NT2/D1 (cell line): ENCODE measurements at regions not wholly inside any gene's neighbourhood (a gene's known extent, or its start where the extent isn't known, plus 50 kb on each side); places are given as distances from the start of the nearest gene placed in this dataset.

Experiments
- SUZ12 ChIP-seq: IDR thresholded peaks from 2 replicates; pipeline ENCODE4 v1.6.1; 2011; ENCODE audit not compliant: insufficient read length, insufficient read depth; ENCODE audit errors: extremely low read depth
- YY1 ChIP-seq: IDR thresholded peaks from 2 replicates; pipeline ENCODE4 v1.6.1; 2011; ENCODE audit not compliant: insufficient read length, insufficient read depth
- ZNF274 ChIP-seq: IDR thresholded peaks from 2 replicates; pipeline ENCODE4 v1.6.1; 2011; ENCODE audit warnings: mild to moderate bottlenecking, low read depth, low read length

- TF ChIP-seq YY1, result no peak
- no peak for TF ChIP-seq ZNF274
- TF ChIP-seq SUZ12, result no peak
Measured at GRCh38 chr5:166961028-166961427, 1330.4 kb upstream of the WWC1 start.
